CD4-positive, alpha-beta T cell treated with Interleukin-6 for 4 hours (primary cell): ENCODE measurements at regions not wholly inside any gene's neighbourhood (a gene's known extent, or its start where the extent isn't known, plus 50 kb on each side); places are given as distances from the start of the nearest gene placed in this dataset.

Experiments used
- DNase-seq: peaks from one replicate; pipeline ENCODE4 v3.0.0-alpha.2; 2020; ENCODE audit warnings: mixed read lengths

DNA sequence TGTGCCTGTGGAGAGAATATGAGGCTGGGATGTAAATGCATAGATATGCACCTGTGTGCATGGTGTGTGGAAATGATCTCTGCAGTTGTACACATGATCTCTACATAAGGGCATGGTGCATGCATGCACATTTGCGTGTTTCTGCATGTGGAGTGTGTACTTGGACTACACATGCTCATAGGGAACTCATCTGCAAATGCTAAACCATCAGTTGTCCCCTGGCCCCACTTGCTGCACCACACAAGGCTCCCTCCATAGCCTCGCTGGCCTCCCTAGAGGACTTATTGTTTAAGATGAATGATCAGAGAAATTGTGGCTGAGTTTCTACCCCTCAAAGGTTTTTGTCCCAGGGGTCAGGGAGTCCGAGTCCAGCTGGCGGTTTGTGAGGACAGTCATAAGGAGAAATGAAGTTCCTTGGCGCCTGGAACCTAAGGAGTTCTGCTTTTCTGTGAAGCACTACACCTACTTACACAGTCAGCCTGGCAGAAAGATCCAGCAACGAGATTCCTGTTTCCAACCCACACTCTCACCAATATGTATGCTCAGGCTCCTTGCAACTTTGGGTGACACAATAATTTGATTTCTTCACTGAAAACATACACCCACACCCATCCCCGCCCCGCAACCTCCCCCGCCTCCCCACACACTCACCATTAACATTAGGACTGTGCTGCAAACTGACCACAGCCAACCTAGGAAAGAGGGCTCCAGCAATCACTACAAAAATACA is 79.9 kb upstream of the CPEB4 start:
- DNase-seq: no peak

DNA sequence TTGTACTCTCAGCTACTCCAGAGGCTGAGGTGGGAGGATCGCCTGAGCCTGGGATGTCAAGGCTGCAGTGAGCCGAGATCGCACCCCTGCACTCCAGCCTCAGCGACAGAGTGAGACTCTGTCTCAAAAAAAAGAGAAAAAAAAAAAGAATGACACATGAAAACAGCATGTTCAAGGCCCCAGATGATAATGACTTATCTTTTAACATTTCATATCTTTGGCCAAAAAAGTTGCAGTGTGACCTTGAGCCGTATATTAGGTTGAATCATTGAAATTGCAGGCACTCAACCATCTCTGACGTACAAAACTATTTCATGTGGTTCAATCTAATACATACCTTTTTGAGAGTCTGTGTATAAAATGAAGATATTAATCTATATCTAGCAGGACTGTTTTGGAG is 79.1 kb upstream of the CPEB4 start:
- DNase-seq: no peak

- no peak for DNase-seq
Measured at GRCh38 chr5:173812811-173813550, 75.2 kb upstream of the CPEB4 start.

DNA sequence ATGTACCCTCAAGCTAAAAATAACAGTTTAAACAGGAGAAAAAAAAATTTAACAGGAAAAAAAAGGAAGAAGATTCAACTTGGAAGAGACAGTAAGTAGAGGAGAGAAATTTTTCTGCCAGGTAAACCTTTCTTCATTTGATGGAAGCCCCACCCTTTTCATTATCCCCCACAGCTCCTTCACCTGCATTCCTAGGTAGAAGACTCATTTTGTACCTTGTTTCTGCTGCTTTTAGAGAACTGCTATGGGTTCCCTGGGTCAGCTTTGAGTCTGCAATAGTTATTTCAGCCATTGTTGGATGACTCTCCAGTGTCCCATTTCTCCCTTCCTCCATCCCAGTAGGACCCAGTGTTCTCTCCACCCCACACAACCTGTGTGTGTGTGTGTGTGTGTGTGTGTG is 74.1 kb upstream of the CPEB4 start:
- no peak for DNase-seq

- DNase-seq: no peak
Measured at GRCh38 chr5:173815571-173815970, 72.6 kb upstream of the CPEB4 start.

DNA sequence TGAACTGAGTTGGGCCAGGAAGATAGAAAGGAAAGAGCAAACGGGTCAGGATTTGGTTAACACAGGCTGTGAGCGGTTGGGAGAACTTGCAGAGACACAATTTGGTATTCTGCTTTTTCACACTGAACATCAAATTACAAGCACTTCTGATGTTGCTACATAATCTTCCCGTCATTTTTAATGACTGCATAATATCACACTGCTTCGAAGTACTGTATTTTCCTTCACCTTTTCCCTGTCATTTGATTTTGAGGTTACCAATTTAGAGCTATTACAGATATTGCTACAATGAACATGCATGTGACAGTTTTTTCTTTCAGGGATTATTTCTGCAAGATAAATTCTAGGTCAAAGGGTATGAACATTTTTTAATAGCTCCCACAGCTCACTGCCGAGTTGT is 71.4 kb upstream of the CPEB4 start:
- no peak for DNase-seq

GRCh38 chr5:173817561-173817960 is 70.6 kb upstream of the CPEB4 start:
- no peak for DNase-seq

- DNase-seq: no peak
Measured at GRCh38 chr5:173819521-173819920, 68.6 kb upstream of the CPEB4 start.

DNA sequence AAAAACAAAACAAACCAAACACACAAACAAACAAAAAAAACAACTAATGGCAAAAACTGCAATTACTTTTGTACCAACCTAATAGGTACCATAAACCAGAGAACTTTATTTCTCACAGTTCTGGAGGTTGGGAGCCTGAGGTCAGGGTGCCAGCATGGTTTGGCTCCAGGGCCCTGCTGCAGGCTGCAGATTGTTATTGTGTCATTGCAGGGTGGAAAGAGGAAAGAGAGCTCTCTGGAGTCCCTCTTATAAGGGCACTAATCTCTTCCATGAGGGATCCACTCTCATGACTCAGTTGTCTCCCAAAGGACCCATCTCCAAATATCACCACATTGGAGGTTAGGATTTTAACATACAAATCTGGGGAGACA is 64.9 kb upstream of the CPEB4 start:
- DNase-seq: no peak

DNA sequence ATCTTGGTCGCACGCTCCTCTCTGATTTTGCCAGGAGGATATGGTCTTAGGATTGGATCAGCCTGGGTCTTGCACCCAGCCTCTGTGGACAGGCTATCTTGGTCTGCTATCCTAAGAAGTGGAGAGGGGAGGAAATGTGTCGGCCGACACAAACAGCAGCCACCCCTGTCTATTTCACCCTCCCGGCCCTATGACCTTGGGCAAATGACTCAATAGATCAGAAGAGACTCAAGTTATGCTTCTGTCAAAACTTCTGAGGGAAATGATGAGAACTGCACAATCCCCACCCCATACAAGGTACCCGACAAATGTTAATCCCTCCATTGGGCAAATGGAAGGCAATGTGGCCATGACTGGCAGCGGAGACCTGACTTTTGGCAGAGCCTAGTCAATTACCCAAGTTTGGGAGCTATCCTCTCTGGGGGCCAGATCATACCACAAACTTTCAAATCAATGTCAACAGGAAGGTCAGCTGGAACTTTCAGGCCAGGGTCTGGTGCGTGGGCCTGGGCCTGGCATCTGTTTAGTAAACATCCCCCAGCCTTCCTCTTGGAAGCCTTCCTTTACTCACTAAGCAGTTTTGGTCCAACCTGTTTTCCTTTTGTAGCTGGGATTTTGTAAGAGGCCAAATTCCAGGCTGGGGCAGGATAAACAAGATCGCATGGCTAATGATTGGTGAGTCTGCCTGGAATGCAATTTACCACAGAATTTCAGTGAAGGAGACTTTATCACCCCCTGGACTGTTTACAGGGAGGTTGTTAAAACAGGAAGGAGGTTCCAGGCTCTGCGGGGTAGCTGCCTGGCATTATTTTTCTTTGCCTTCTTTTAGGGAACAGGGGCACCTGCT is 64.2 kb upstream of the CPEB4 start:
- no peak for DNase-seq

- no peak for DNase-seq
Measured at GRCh38 chr5:173825215-173825865, 62.8 kb upstream of the CPEB4 start.

DNA sequence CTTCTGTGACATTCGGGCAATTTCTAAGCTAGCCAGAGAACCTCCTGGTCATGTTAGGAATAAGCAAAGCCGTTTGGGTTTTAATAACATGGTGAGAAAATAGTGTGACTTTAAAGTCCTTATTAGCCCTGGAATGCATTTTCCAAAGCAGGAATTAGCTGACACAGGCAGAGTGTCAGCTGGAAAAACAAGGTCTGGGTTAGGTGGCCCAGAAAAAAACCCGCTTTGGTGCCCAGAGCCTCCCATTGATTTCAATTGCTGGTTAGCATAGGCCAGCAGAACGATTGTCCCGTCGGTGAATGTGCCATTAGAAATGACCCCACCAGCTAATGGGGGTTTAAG is 62.1 kb upstream of the CPEB4 start:
- no peak for DNase-seq

- no peak for DNase-seq
Measured at GRCh38 chr5:173826428-173827350, 61.5 kb upstream of the CPEB4 start.

DNA sequence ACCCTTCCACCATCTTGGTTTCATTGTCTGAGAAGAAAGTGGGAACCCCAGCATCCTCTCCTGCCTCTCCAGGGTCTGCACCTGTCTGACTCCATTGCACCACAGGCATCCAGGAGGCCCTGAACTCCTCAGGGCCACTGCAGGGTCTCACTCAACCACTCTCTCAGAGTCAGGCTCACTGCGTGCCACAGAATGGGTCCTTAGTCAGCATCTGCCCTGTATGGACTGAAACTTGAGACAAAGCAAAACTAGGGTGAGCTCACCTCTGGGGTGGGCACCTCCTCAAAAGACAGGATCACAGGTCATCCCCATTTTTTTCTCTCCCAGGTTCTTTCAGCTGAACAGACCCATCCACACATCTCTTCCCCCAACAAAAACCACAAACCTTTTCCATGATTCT is 59.2 kb upstream of the CPEB4 start:
- no peak for DNase-seq

GRCh38 chr5:173829826-173830225 is 58.3 kb upstream of the CPEB4 start:
- no peak for DNase-seq

- DNase-seq: no peak
Measured at GRCh38 chr5:173830421-173830820, 57.7 kb upstream of the CPEB4 start.

DNA sequence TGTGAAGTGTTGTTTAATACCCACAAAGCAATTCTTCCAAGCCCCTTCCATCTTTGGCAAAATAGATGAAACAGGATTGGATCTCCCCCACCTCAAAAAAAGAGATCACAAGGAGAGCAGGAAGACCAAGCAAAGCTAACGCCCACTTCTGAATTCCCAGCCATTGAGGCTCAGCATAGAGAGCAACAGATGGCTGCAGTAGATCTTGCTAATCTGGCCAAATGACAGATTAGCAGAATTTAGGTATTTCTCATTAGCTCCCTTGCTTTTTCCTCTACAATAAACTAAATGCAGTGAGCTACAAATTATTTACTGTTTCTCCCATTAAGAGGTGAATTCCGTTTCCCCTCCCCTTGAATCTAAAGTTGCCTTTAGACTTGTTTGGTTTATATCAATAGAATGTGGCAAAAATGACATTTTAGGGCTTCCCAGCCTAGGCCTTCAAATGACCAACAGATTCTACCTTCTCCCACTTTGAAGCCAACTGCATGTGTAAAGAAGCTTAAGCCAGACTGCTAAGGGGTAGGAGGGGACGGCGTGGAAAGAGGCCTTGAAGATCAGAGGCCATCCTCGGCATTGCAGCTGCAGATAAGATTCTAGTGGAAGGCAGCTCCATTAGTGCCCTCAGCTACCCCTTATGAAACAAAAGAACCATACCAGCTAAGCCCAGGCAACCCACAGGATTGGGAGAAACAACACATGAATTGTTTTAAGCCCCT is 56.8 kb upstream of the CPEB4 start:
- no peak for DNase-seq

DNA sequence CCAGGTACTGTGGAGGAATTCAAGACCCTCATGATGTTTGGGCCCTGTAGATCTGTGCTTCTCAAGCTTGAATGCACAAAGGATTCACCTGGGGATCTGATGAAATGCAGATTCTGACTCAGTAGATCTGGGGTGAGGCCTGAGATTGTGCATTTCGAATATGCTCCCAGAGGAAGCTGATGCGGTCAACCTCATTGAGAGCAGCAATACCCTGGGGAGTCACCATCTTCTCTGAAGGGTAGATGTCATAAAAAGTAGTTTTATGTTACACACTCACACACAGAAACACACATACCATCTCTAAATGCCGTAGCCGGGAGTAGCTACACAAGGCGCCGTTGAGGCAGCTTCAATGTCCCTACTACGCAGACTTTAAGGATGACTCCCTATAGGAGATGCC is 55.8 kb upstream of the CPEB4 start:
- DNase-seq: no peak

DNA sequence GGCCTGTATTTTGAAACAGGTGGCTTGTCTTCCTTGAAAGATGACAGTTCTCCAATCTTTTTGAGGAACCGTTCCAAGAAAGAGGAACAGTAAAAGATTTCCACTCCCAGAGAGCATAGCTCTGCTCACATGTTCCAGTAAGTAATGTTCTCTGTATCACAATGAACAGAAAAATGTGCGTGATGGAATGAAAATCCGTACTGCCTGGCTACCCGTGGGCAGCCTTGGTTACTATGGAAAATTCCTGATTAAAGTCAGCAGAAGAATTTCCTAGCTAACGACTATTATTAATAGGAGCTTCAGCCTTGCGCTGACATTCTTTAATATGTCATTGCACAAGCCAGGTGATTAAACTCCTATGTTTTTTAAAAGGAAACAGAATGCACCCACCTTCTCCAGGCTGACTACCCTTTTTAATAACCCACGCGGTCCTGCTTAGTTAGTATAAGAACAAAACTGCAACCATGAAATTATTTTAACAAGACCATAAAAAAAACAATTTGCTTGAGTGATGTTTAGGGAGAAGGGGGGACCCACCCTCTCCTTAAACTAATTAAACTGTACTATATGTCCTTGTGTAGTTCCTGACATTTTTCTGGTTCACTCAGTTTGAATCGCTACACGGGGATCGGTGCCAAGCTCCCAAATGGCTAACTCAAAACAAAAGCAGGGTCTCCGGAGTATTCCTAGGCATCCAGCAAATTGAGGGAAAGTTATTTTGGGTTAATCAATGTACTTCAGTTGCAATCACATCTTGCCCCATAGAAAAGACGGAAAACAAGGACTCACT is 54.8 kb upstream of the CPEB4 start:
- no peak for DNase-seq

DNA sequence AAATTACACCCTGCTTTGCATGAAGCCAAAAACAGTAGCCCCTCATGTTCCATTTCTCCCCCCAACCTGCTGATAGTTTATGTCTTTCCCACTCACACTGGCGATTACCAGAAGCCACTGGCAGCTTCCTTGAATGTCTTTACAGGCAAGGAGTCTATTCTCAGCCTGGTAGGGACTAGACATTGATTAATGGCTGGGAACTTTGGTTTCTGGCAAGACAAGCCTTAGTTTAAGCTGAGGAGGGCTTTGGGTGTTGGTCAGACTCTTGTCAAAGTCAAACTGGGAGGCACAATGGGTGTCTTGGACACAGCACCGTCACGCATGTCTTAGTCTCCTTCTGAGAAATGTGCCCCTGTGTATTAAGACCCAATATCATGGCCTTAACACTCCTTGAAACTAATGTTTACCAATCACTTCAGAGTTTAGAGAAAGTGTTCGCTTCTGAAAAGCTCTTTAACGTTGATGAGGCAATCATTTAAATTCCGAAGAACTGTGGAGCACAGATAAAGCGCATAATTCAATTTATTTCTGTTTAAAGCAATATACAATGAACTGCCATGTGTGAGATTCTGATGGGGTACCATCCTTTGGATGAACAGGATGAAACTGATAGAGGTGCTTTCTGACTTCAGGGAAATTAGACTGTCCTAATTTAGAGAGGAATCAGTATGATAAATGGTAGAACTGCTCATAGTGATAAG is 53.9 kb upstream of the CPEB4 start:
- DNase-seq: no peak
